Esophagus squamous epithelium (tissue), 4 donors: ENCODE measurements at regions not wholly inside any gene's neighbourhood (a gene's known extent, or its start where the extent isn't known, plus 50 kb on each side); places are given as distances from the start of the nearest gene placed in this dataset.

Experiments used
- CTCF ChIP-seq, 6 experiments: fragments of 450-650 bp in 4 of 6; fragments of 200-600 bp in 2 of 6; sonication (generic) in 2 of 6; IDR thresholded peaks; one replicate each; pipeline ENCODE4 v1.5.1; 2016 to 2019; ENCODE audit warnings: antibody characterized with exemption in 6 of 6, mild to moderate bottlenecking in 4 of 6, moderate library complexity in 4 of 6
- POLR2A ChIP-seq, 4 donors: fragments of 450-650 bp; IDR thresholded peaks; one replicate each; pipeline ENCODE4 v1.6.1; 2017; ENCODE audit warnings: antibody characterized with exemption in 4 of 4, mild to moderate bottlenecking in 4 of 4, moderate library complexity in 3 of 4

- TF ChIP-seq CTCF (IDR thresholded peaks at IDR 0.05), result no peak
- TF ChIP-seq POLR2A (IDR thresholded peaks at IDR 0.05), result no peak
Measured at GRCh38 chrX:97938706-97939105, 1055.0 kb downstream of the RPA4 start.
